ENCODE measurements at regions not wholly inside any gene's neighbourhood (a gene's known extent, or its start where the extent isn't known, plus 50 kb on each side); places are given as distances from the start of the nearest gene placed in this dataset.

DNA sequence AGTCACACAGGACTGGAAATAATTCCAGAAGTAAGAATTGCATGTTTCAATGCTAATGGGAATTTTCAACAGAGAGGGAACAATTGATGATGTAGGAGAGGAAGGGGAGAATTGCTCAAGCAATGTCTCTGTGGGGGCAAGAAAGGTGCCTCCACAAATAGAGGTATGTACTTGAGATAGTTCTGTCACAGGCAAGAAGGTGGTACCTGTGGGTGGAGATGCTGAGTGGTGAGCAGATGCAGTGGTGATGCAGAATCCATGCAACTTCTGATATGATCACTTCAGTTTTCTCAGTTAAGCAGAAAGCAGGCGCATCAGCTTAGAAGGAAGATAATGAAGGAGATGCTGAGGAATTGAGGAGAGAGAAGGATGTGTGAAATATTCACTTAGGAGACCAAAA is 55.1 kb upstream of the SEC24B start:
- TF ChIP-seq CTCF (IDR thresholded peaks at IDR 0.05; ENCODE audit: insufficient read depth, low read depth, low read length) (no peak), EZH2 (IDR thresholded peaks at IDR 0.05; ENCODE audit: insufficient read depth, low read length) (no peak)
